Stimulated activated CD8-positive, alpha-beta memory T cell treated with anti-CD3 and anti-CD28 coated beads, Interleukin-2, amount 100 ng/mL, for 48 hours (primary cell): ENCODE measurements at regions not wholly inside any gene's neighbourhood (a gene's known extent, or its start where the extent isn't known, plus 50 kb on each side); places are given as distances from the start of the nearest gene placed in this dataset.

Source experiments
- DNase-seq, 2 donors: peaks; one replicate each; pipeline ENCODE4 v3.0.0-alpha.2; 2020; ENCODE audit warnings: low read depth in 2 of 2

DNA sequence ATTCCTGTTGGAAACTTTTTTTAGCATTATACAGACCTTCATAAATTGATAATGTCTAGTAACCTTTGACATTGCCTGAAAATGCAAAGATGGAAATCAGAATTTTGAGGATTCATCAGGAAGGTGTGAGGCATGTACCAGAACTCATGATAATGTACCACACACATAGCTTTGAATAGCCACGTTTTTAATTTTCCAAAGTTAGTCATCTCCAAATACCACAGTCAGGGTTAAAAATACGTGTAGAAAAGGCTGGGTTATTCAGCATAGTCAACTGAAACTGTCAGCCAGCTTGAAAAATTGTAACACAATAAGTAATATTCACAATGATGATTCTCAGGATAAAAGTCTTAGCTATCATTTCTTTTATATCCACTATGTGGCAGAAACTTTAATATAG is 102.0 kb upstream of the THRB start:
- DNase-seq = no peak

DNA sequence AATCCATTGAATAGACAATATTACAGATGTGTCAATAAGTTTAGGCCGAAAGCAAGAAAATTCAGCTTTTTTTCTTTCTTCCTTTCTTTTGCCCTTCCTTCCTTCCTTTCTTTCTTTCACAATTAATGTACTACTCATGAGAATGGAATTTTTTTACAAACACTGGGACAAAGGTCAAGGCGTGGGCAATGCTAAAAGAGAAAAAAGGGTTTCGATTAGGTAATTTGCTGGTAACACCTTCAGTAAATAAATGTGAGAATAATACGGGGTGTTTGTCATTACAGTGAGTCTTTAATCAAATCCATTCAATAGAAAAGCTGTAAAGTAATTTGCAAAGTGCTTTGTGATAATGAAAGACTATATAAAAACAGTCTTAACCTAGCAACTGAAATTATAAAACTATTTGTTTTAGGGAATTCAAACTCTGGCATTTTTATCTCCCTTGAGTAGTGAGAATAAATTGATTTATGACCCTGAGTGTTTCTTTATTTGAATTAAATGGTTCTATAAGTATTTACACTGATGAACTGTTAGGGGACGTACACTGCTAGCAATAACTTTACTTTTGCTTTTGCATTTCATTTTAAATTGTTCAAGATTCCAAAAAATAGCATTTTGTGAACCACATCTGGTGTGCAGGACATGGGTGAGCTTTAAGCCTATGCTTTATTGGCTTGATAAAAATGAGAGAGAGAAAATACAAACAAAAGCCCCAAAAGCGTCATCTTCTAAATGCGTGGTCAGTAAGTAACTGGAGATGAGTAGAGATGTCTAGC is 104.2 kb upstream of the THRB start:
- no peak for DNase-seq

DNA sequence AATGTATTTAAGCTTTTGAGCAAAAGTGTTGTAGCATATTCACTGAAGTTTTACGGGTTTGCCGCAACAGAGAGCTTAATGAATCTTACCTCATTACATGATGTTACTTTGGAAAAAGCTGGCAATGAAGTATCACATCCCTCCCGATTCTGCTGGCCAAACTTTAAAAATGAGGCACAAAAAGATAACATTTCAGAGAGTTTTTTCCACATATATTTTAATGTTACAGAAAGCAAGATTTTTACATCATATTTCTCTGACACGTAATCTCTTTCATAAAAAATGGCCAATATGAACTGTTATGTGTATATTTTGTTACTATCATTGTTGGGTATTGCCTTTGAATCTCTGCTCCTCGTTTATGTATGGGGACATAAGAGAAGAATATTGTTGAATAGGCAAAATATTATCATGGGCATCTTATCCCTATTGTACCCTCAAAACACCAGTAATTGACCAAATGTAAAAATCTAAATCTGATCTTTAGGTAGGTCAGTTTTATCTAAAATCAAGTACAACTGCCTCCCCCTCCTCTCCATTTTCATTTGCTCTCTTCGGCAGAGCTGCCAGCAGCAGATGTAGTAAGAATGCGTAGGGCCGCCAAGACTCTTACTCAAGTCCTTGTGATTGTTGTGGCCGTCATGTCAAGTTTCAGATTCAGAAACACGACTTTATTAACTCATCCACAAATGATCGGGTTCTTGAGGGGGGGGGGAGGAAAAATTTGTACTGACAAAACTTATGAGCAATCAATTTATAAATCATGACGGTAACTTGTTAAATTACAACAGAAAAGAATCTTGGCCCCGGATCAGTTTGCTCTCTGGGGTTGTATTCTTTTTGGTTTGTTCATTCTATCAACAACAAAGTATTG is 106.7 kb upstream of the THRB start:
- DNase-seq = no peak

DNA sequence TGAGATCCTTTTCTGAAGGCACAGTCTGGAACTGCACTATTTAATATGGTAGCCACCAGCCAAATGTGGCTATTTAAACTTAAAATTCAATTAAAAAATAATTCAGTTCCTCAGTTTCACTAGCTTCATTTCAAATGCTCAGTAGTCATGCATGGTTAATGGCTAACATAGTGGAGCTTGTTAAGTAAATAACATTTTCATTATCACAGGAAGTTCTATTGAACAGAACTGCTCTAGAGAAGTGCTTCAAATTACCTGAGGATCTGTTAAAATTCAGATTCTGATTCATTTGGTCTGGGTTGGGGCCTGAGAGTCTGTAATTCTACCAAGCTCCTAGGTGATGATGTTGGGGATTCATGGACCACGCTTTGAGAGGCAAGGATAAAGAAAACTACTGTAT is 109.6 kb upstream of the THRB start:
- no peak for DNase-seq

GRCh38 chr3:24605511-24606028 is 110.9 kb upstream of the THRB start:
- DNase-seq = no peak

DNA sequence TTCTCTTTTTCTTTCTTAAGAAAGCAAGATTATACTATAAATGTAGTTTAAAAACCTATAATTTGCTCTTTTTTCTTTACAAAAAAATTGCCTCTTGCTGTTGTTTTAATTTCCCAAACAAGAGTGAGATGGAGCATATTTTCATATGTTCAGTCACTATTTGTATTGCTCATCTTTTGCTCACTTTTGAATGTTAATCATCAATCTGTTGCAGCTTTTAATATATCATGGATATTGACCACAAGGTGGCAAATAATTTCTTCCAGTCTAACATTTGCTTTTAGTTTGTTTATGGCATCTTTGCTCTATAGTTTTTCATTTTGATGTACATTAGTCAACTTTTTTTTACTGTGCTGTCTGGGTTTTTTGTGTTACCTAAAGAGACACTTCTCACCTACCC is 112.6 kb upstream of the THRB start:
- no peak for DNase-seq

- no peak for DNase-seq
These were observed 114.2 kb upstream of the THRB start for GRCh38 chr3:24608701-24609390.

DNA sequence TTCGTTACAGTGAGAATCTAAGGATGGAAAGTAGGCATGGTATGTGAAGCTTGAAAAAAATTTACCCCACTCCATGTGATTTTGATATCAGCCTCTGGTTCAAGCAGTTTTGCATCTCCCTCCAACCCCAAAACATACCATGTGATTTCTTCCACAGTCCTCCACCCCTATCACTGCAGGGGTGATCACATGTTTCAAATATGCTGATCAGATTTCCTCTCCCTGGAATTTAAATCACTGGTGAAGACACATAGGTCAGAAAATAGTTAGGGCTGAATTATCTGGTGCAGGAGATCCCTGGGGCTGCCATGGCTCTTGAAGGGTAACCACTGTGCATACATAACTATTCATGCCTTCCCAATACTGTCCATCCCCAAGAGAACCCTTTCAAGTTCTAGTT is 119.7 kb upstream of the THRB start:
- no peak for DNase-seq

GRCh38 chr3:24615177-24615576 is 120.5 kb upstream of the THRB start:
- DNase-seq = no peak

DNA sequence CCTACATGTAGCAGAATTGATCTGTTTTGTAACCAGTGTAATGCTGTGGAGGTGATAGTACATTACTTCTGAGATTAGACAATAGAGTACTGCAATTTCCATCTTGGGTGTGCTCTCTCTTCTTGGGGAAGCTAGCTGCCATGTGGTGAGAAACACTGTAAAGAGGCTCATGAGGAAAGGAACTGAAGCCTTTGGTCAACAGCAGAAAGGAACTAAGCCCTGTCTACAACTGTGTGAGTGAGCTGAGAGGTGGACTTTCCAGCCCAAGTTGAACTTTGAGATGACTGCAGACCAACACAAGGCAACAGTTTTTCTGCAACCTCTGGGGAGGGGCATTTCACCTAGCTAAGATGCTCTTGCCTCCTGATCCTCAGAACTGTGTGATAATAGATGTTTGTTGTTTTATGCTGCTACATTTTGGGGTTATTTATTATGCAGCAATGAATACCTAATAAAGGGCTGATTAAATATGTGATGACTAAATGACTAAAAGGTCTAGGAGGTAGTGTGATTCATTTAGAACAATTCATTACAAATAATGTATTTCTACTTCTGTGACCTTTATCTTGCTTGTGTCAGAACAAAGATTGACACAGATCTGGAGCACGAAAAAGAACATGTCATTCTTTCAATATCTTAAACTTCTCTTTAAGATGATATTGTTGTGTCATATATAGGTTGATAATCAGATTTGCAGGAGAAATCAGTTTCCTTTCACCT is 121.6 kb upstream of the THRB start:
- no peak for DNase-seq

GRCh38 chr3:24622138-24622537 is 127.5 kb upstream of the THRB start:
- no peak for DNase-seq

DNA sequence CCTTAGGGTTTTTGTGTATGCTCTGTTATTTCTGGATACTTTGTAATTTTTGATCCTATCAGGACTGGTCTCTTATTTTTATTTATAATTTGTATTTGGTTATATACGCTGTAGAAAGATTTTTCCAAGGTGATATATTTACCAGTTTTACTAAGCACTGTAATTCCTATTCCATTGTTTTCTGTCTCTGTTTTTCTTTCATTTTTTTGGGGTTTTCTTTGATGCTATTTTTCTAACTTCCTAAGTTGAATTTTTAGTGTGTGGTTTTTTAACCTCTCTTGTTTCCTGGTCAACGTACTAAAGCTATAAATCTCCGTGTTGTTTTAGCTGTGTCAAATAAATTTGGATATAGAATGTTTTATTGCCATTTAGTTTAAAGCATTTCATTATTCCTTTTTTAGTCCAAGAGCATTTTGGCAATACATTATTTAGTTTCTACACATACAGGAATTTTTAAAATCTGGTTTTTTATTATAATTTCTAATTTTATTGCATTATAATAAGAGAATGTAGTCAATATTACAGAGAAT is 128.1 kb upstream of the THRB start:
- no peak for DNase-seq

GRCh38 chr3:24623657-24624056 is 129.0 kb upstream of the THRB start:
- DNase-seq = no peak

- no peak for DNase-seq
These were observed 130.5 kb upstream of the THRB start for GRCh38 chr3:24624938-24625681.

DNA sequence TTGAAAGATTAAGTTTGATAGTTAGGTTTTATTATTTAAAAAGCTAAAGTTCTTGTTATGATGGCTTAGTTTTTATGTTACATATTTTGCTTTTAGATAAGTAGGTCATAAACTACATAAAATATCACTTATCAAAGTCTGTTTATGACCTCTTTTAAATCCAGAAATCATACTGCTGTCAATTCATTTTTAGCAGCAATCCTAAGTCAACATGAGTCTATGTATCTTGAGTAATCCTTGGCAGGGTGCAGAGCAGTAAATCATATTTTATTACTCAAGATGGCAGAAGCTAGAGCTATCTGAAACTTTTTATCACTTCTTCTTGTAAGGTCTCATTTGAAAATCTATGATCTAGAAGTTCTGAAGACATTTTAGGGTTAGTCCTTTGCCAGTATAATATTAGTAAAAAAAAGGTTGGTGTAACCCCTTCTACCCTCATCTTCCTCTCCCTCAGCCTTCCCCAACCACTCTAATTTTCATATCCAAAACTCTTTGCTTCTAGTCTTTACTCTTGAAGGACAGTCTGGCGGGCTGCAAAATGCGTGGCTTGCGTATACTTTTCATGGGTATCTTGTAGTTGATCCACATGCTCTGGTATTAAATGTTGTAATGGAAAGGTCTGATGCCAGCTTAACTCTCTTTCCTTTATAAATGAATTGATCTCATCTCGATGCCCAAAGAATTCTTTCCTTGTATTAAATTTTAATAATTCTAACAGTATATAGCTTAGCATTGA is 134.0 kb upstream of the THRB start:
- DNase-seq = no peak

DNA sequence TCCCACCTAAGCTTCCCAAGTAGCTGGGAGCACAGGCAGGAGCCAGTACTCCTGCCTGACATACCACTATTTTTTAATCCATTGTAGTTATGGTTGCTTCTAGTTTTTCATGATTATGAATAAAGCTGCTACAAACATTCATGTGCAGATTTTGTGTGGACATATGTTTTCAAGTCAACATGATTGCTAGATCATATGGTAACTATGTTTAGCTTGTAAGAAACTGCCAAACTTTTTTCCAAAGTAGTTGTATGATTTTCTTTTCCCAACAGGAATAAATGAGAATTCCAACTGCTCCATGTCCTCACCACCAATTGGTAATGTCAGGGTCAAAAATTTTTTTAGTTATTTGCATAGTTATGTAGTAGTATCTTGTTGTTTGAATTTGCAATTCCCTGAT is 136.8 kb upstream of the THRB start:
- DNase-seq = no peak

- no peak for DNase-seq
These were observed 144.4 kb upstream of the THRB start for GRCh38 chr3:24639061-24639460.

GRCh38 chr3:24639481-24640329 is 145.1 kb upstream of the THRB start:
- DNase-seq = no peak

DNA sequence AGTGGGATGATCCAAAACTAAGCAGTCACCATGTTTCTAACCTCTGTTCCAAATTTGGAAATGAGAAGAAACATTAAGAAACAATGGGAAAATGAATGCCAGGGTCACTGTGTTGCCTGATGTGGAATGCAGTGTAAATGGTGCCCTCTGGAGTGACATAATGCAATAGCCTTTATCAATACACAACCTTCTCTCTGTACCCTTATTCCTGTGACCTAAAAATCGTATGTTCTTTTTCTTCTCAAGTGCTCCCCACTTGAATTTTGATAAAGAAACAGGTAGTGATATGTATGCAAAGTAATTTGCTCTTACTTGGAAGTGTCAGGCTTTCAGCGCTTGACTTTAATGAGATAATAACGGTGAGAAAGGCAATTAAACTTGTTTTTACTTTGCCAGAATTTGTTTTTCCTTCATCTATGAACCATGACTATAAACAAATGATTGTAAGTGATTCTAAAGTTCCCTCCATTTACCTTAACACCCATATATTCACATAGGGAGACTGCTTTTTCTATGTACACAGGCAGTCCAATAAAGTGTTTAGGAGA is 145.8 kb upstream of the THRB start:
- no peak for DNase-seq
